H1 (cell line): ENCODE measurements at regions not wholly inside any gene's neighbourhood (a gene's known extent, or its start where the extent isn't known, plus 50 kb on each side); places are given as distances from the start of the nearest gene placed in this dataset.

Source experiments
- CTCF ChIA-PET: fragments of 300-600 bp; sonication (Branson Sonifier 250); formaldehyde crosslinking; loops from one replicate; lab custom pipeline; 2021; ENCODE audit not compliant: partially characterized antibody; lab: Charles Lee
- POLR2A ChIA-PET: fragments of 300-600 bp; sonication (Branson Sonifier 250); formaldehyde crosslinking; loops from one replicate; lab custom pipeline; 2021; ENCODE audit warnings: inconsistent platforms; ENCODE audit not compliant: partially characterized antibody; lab: Charles Lee
- DNase-seq, 2 experiments: peaks; one replicate each; pipeline versions ENCODE4 v3.0.0 to v3.0.0-alpha.2; 2010 to 2022; ENCODE audit warnings: low spot score in 2 of 2, low read depth in 1 of 2, mixed read lengths in 1 of 2
- FAIRE-seq: peaks from 2 replicates; lab custom pipeline; 2011; peaks lifted over from hg19 to GRCh38; lab: Jason Lieb, UNC
- H2AFZ ChIP-seq: 2 replicates; pipeline ENCODE4 v1.8.1; 2012; ENCODE audit warnings: low read length, inconsistent platforms
- H2AK5ac ChIP-seq: 2 replicates; pipeline ENCODE4 v1.6.1; 2013; ENCODE audit warnings: low read depth, low read length
- H2BK120ac ChIP-seq: replicated peaks from 2 replicates; pipeline ENCODE3; 2013; ENCODE audit warnings: low read depth, low read length, inconsistent platforms
- H2BK12ac ChIP-seq: 2 replicates; pipeline ENCODE4 v1.6.1; 2013; ENCODE audit warnings: low read depth, low read length
- H2BK15ac ChIP-seq: 2 replicates; pipeline ENCODE4 v1.6.1; 2013; ENCODE audit warnings: low read length
- H2BK20ac ChIP-seq: 2 replicates; pipeline ENCODE4 v1.6.1; 2013; ENCODE audit warnings: low read length
- H2BK5ac ChIP-seq: 2 replicates; pipeline ENCODE4 v1.6.1; 2013; ENCODE audit warnings: low read depth, low read length
- H3K14ac ChIP-seq: 2 replicates; pipeline ENCODE4 v1.6.1; 2013; ENCODE audit warnings: inconsistent platforms; ENCODE audit not compliant: insufficient read length
- H3K18ac ChIP-seq: 2 replicates; pipeline ENCODE4 v1.6.1; 2013; ENCODE audit warnings: low read length; ENCODE audit errors: extremely low read depth
- H3K23ac ChIP-seq: 2 replicates; pipeline ENCODE4 v1.6.1; 2013; ENCODE audit warnings: inconsistent platforms; ENCODE audit not compliant: insufficient read length
- H3K23me2 ChIP-seq: 2 replicates; pipeline ENCODE4 v1.6.1; 2013; ENCODE audit warnings: low read depth, low read length
- H3K27ac ChIP-seq: 2 replicates; pipeline ENCODE4 v1.6.1; 2011; ENCODE audit warnings: low read depth, low read length, inconsistent platforms
- H3K27me3 ChIP-seq, 4 experiments: replicated peaks in 1 of 4; 1 replicate in 1 of 4; 2 replicates in 3 of 4; pipeline versions ENCODE4 v1.6.1 to v1.8.1; 2011 to 2013; ENCODE audit warnings: low read length in 3 of 4, mild to moderate bottlenecking in 3 of 4, inconsistent platforms in 2 of 4, mixed read lengths in 2 of 4, moderate library complexity in 1 of 4; ENCODE audit not compliant: control insufficient read depth in 3 of 4, insufficient read depth in 3 of 4; ENCODE audit errors: extremely low read depth in 1 of 4
- H3K36me3 ChIP-seq, 4 experiments: 2 replicates each; pipeline versions ENCODE4 v1.6.1 to v1.8.1; 2011 to 2013; ENCODE audit warnings: mild to moderate bottlenecking in 4 of 4, low read length in 3 of 4, moderate library complexity in 2 of 4, control low read depth in 1 of 4, inconsistent platforms in 1 of 4; ENCODE audit not compliant: insufficient read depth in 4 of 4, control insufficient read depth in 2 of 4
- H3K4ac ChIP-seq: replicated peaks from 2 replicates; pipeline ENCODE3; 2013; ENCODE audit warnings: low read length, low read depth, mixed read lengths, inconsistent platforms; ENCODE audit not compliant: insufficient read length
- H3K4me1 ChIP-seq, 4 experiments: replicated peaks in 1 of 4; 1 replicate in 1 of 4; 2 replicates in 3 of 4; pipeline versions ENCODE4 v1.6.1 to v1.8.1; 2011 to 2013; ENCODE audit warnings: low read length in 3 of 4, inconsistent platforms in 2 of 4, mixed read lengths in 1 of 4; ENCODE audit not compliant: insufficient read depth in 4 of 4, control insufficient read depth in 3 of 4
- H3K4me2 ChIP-seq, 2 experiments: 2 replicates each; pipeline versions ENCODE4 v1.6.1 to v1.8.1; 2011 to 2013; ENCODE audit warnings: low read depth in 2 of 2, low read length in 2 of 2, control low read depth in 1 of 2, inconsistent platforms in 1 of 2, mild to moderate bottlenecking in 1 of 2; ENCODE audit not compliant: insufficient read depth in 1 of 2
- H3K4me3 ChIP-seq, 4 experiments: fragments of 200-600, 300-600 bp in 1 of 4; sonication (generic), shearing (Covaris generic), sonication (Bioruptor Twin) in 1 of 4; 2 replicates each; pipeline versions ENCODE4 v1.5.1 to v1.8.1; 2011 to 2016; ENCODE audit warnings: low read length in 4 of 4, low read depth in 3 of 4, control low read depth in 2 of 4, inconsistent platforms in 2 of 4, mild to moderate bottlenecking in 2 of 4, mixed read lengths in 1 of 4, moderate library complexity in 1 of 4; ENCODE audit not compliant: insufficient read depth in 2 of 4; ENCODE audit errors: extremely low read depth in 1 of 4
- H3K56ac ChIP-seq: replicated peaks from 2 replicates; pipeline ENCODE3; 2013; ENCODE audit warnings: low read depth, mild to moderate bottlenecking, mixed read lengths, low read length, inconsistent platforms; ENCODE audit not compliant: insufficient read length
- H3K79me1 ChIP-seq: 2 replicates; pipeline ENCODE4 v1.6.1; 2013; ENCODE audit warnings: low read depth, low read length, control low read depth
- H3K79me2 ChIP-seq, 2 experiments: 2 replicates each; pipeline versions ENCODE4 v1.6.1 to v1.8.1; 2012 to 2013; ENCODE audit warnings: low read length in 2 of 2, mild to moderate bottlenecking in 2 of 2, inconsistent platforms in 1 of 2; ENCODE audit not compliant: insufficient read depth in 2 of 2, control insufficient read depth in 1 of 2
- H3K9ac ChIP-seq, 4 experiments: replicated peaks in 1 of 4; 1 replicate in 1 of 4; 2 replicates in 3 of 4; pipeline versions ENCODE4 v1.6.1 to v1.8.1; 2011 to 2013; ENCODE audit warnings: low read depth in 3 of 4, low read length in 3 of 4, control low read depth in 2 of 4, mild to moderate bottlenecking in 2 of 4, moderate library complexity in 2 of 4, inconsistent platforms in 1 of 4; ENCODE audit errors: extremely low read depth in 1 of 4
- H3K9me3 ChIP-seq, 2 experiments: 2 replicates each; pipeline versions ENCODE4 v1.6.1 to v1.8.1; 2012 to 2013; ENCODE audit warnings: mild to moderate bottlenecking in 2 of 2, moderate library complexity in 2 of 2, control low read depth in 1 of 2, inconsistent platforms in 1 of 2, low read depth in 1 of 2, low read length in 1 of 2, mixed read lengths in 1 of 2; ENCODE audit not compliant: insufficient read depth in 2 of 2
- H4K20me1 ChIP-seq, 2 experiments: replicated peaks in 1 of 2; 2 replicates each; pipeline versions ENCODE3 to v1.8.1; 2011 to 2013; ENCODE audit warnings: inconsistent platforms in 2 of 2, low read length in 2 of 2, mild to moderate bottlenecking in 1 of 2; ENCODE audit not compliant: insufficient read depth in 2 of 2, control insufficient read depth in 1 of 2
- H4K5ac ChIP-seq: 2 replicates; pipeline ENCODE4 v1.6.1; 2013; ENCODE audit warnings: low read length, low read depth, mixed read lengths, inconsistent platforms; ENCODE audit not compliant: insufficient read length
- H4K8ac ChIP-seq: 2 replicates; pipeline ENCODE4 v1.8.0; 2013; ENCODE audit warnings: mild to moderate bottlenecking, moderate library complexity, low read length, inconsistent platforms; ENCODE audit not compliant: insufficient read depth; ENCODE audit errors: extremely low read depth
- H4K91ac ChIP-seq: replicated peaks from 2 replicates; pipeline ENCODE3; 2013; ENCODE audit warnings: low read length, mixed read lengths, inconsistent platforms; ENCODE audit not compliant: insufficient read length
- CBX8 ChIP-seq: fragments of 300-800, 300-1000 bp; sonication (generic); IDR thresholded peaks from 2 replicates; pipeline ENCODE4 v1.7.1; 2016; ENCODE audit warnings: low read depth, low read length, borderline replicate concordance
- CEBPB ChIP-seq: IDR thresholded peaks from 2 replicates; pipeline ENCODE4 v1.6.1; 2012; ENCODE audit warnings: low read depth, low read length
- CHD2 ChIP-seq: IDR thresholded peaks from 2 replicates; pipeline ENCODE4 v1.6.1; 2012; ENCODE audit warnings: low read length, improper control_type of control experiment
- E2F6 ChIP-seq: IDR thresholded peaks from 2 replicates; pipeline ENCODE4 v1.6.1; 2012; ENCODE audit warnings: inconsistent platforms
- GABPA ChIP-seq: IDR thresholded peaks from 2 replicates; pipeline ENCODE4 v1.6.1; 2011; ENCODE audit warnings: mild to moderate bottlenecking, low read length, moderate library complexity, borderline replicate concordance; ENCODE audit not compliant: insufficient read depth
- HDAC6 ChIP-seq: IDR thresholded peaks from one replicate; pipeline ENCODE4 v1.7.1; 2012; ENCODE audit warnings: low read depth, mild to moderate bottlenecking, inconsistent platforms, low read length, moderate library complexity
- MAFK ChIP-seq: IDR thresholded peaks from 2 replicates; pipeline ENCODE4 v1.6.1; 2012; ENCODE audit warnings: low read depth, mild to moderate bottlenecking, improper control_type of control experiment, low read length
- MAX ChIP-seq: IDR thresholded peaks from 2 replicates; pipeline ENCODE4 v1.6.1; 2012; ENCODE audit warnings: inconsistent platforms
- SAP30 ChIP-seq: fragments of 300-600 bp; sonication (generic); IDR thresholded peaks from 2 replicates; pipeline ENCODE4 v1.7.1; 2012; ENCODE audit warnings: low read length, moderate library complexity, mild to moderate bottlenecking, inconsistent platforms; ENCODE audit not compliant: insufficient read depth, insufficient replicate concordance
- SIX5 ChIP-seq: IDR thresholded peaks from 2 replicates; pipeline ENCODE4 v1.6.1; 2011; ENCODE audit warnings: mild to moderate bottlenecking, low read depth, low read length
- WGBS, 2 experiments: shearing (Covaris generic) in 1 of 2; methylation state at CpG; one replicate each; pipeline versions ENCODE4 v1.1.6 to v1.1.7; 2013 to 2015; ENCODE audit warnings: low lambda C conversion rate in 2 of 2, mixed read lengths in 2 of 2, inconsistent platforms in 1 of 2, low coverage in 1 of 2, missing lambda C conversion rate in 1 of 2; ENCODE audit not compliant: insufficient replicate concordance in 2 of 2, insufficient coverage in 1 of 2, insufficient read length in 1 of 2; ENCODE audit errors: extremely low coverage in 1 of 2, missing lambda C conversion rate in 1 of 2; 5-methylcytosine and 5-hydroxymethylcytosine counted together

- ChIA-PET CTCF (interaction anchor here (1.4 kb wide), 1 partner anchor 369 kb away, joined by 3 read pairs; no protein-coding TSS in a partner anchor), POLR2A (no interaction called here)
- no peak overlapping the region for H3K4me3 ChIP-seq
- no peak overlapping the region for H3K23ac ChIP-seq
- H4K91ac ChIP-seq: no peak overlapping the region
- 86% methylated on average over 1 of the region's 1 CpG; no CpG with 5 or more reads in 1 of the 2 experiments for WGBS, 2 experiments
- H3K4ac ChIP-seq: no peak overlapping the region
- H3K9me3 ChIP-seq: no peaks in the 10 kb centered on the region
- H2BK120ac ChIP-seq: no peak overlapping the region
- H3K18ac ChIP-seq: no peak overlapping the region
- no peak overlapping the region for H4K8ac ChIP-seq
- no peak overlapping the region for H3K9ac ChIP-seq
- no peak for FAIRE-seq
- H2BK15ac ChIP-seq: no peak overlapping the region
- no peak overlapping the region for H3K14ac ChIP-seq
- no peak overlapping the region for H2AK5ac ChIP-seq
- no peak overlapping the region for H3K27ac ChIP-seq
- H2BK12ac ChIP-seq: no peak overlapping the region
- no peaks in the 10 kb centered on the region for H3K4me1 ChIP-seq
- H2BK20ac ChIP-seq: no peak overlapping the region
- no peak for TF ChIP-seq SAP30
- TF ChIP-seq CBX8: no peak
- TF ChIP-seq CEBPB: no peak
- TF ChIP-seq CHD2: no peak
- no peak for TF ChIP-seq SIX5
- TF ChIP-seq MAFK: no peak
- no peak for TF ChIP-seq HDAC6
- no peak for TF ChIP-seq GABPA
- no peak for TF ChIP-seq MAX
- TF ChIP-seq E2F6: no peak
- H4K5ac ChIP-seq: no peak overlapping the region
- H4K20me1 ChIP-seq: no peaks in the 10 kb centered on the region
- H3K27me3 ChIP-seq: no peaks in the 10 kb centered on the region
- H3K56ac ChIP-seq: no peak overlapping the region
- no peaks in the 10 kb centered on the region for H3K36me3 ChIP-seq
- H3K23me2 ChIP-seq: no peaks in the 10 kb centered on the region
- H3K4me2 ChIP-seq: no peak overlapping the region
- no peak overlapping the region for H2BK5ac ChIP-seq
- DNase-seq: no peak
- H3K79me1 ChIP-seq: no peaks in the 10 kb centered on the region
- H3K79me2 ChIP-seq: no peaks in the 10 kb centered on the region
- no peak overlapping the region for H2AFZ ChIP-seq
Measured at GRCh38 chr10:61215246-61215645, 237.9 kb downstream of the TMEM26 start.
